GM23248 (cell line): ENCODE measurements at regions not wholly inside any gene's neighbourhood (a gene's known extent, or its start where the extent isn't known, plus 50 kb on each side); places are given as distances from the start of the nearest gene placed in this dataset.

Experiments
- DNase-seq: peaks from one replicate; pipeline ENCODE4 v3.0.0-alpha.2; 2015
- H2AFZ ChIP-seq: fragments of 200-600 bp; sonication (generic); 2 replicates; pipeline ENCODE4 v1.6.1; 2016; ENCODE audit warnings: antibody characterized with exemption
- H3F3A ChIP-seq: fragments of 200-600 bp; sonication (generic); 2 replicates; pipeline ENCODE4 v1.6.1; 2016; ENCODE audit warnings: mild to moderate bottlenecking, antibody characterized with exemption, mixed run types; ENCODE audit not compliant: insufficient read depth
- H3K27ac ChIP-seq: fragments of 200-600 bp; sonication (generic); 2 replicates; pipeline ENCODE4 v1.5.1; 2016; ENCODE audit warnings: mild to moderate bottlenecking
- H3K27me3 ChIP-seq: fragments of 200-600 bp; sonication (generic); replicated peaks from 2 replicates; pipeline ENCODE4 v1.6.1; 2016; ENCODE audit warnings: mild to moderate bottlenecking; ENCODE audit not compliant: insufficient read depth
- H3K36me3 ChIP-seq: fragments of 200-600 bp; sonication (generic); 2 replicates; pipeline ENCODE4 v1.6.1; 2016; ENCODE audit warnings: low read depth, mild to moderate bottlenecking
- H3K4me1 ChIP-seq: fragments of 200-600 bp; sonication (generic); 2 replicates; pipeline ENCODE4 v1.6.1; 2016; ENCODE audit warnings: mild to moderate bottlenecking; ENCODE audit not compliant: insufficient read depth
- H3K4me2 ChIP-seq: fragments of 200-600 bp; sonication (generic); one replicate; pipeline ENCODE4 v1.6.1; 2016; ENCODE audit warnings: mild to moderate bottlenecking; ENCODE audit not compliant: unreplicated experiment
- H3K4me3 ChIP-seq: fragments of 200-600 bp; sonication (generic); 2 replicates; pipeline ENCODE4 v1.5.1; 2016; ENCODE audit warnings: mild to moderate bottlenecking
- H3K79me2 ChIP-seq: fragments of 200-600 bp; sonication (generic); 2 replicates; pipeline ENCODE4 v1.6.1; 2016; ENCODE audit warnings: mild to moderate bottlenecking; ENCODE audit not compliant: insufficient read depth
- H3K9ac ChIP-seq: fragments of 200-600 bp; sonication (generic); 2 replicates; pipeline ENCODE4 v1.6.1; 2016; ENCODE audit warnings: mild to moderate bottlenecking
- H3K9me2 ChIP-seq: fragments of 200-600 bp; sonication (generic); 2 replicates; pipeline ENCODE4 v1.6.1; 2016; ENCODE audit warnings: mixed run types, mild to moderate bottlenecking, moderate library complexity; ENCODE audit not compliant: insufficient read depth
- H3K9me3 ChIP-seq: fragments of 200-600 bp; sonication (generic); one replicate; pipeline ENCODE4 v1.6.1; 2017; ENCODE audit warnings: low read depth
- H4K20me1 ChIP-seq: fragments of 200-600 bp; sonication (generic); 2 replicates; pipeline ENCODE4 v1.6.0; 2016; ENCODE audit not compliant: insufficient read depth
- EZH2 ChIP-seq: fragments of 200-600 bp; sonication (generic); IDR thresholded peaks from 2 replicates; pipeline ENCODE4 v1.6.1; 2018; ENCODE audit warnings: antibody characterized with exemption, mild to moderate bottlenecking; ENCODE audit not compliant: insufficient read depth, poor library complexity, severe bottlenecking
- EZH2phosphoT487 ChIP-seq: fragments of 200-600 bp; sonication (generic); IDR thresholded peaks from 2 replicates; pipeline ENCODE4 v1.6.1; 2018; ENCODE audit warnings: antibody characterized with exemption, moderate library complexity, mild to moderate bottlenecking, low read depth; ENCODE audit not compliant: insufficient read depth
- WGBS, 2 experiments: methylation state at CpG; one replicate each; pipeline ENCODE4 v1.1.6; 2015 to 2017; ENCODE audit warnings: low lambda C conversion rate in 2 of 2, low coverage in 1 of 2; ENCODE audit errors: missing lambda C conversion rate in 2 of 2; 5-methylcytosine and 5-hydroxymethylcytosine counted together
- in situ Hi-C: fragments of 300-500 bp; cut with MboI; formaldehyde crosslinking; loops from 2 replicates; pipeline ENCODE4 v1.15.0; 2020

- no peak for DNase-seq
- WGBS, 2 experiments, result 39 to 46% methylated on average over 2 of the region's 2 CpGs
Measured at GRCh38 chr14:58717813-58718212, 80.1 kb downstream of the DACT1 start.

DNA sequence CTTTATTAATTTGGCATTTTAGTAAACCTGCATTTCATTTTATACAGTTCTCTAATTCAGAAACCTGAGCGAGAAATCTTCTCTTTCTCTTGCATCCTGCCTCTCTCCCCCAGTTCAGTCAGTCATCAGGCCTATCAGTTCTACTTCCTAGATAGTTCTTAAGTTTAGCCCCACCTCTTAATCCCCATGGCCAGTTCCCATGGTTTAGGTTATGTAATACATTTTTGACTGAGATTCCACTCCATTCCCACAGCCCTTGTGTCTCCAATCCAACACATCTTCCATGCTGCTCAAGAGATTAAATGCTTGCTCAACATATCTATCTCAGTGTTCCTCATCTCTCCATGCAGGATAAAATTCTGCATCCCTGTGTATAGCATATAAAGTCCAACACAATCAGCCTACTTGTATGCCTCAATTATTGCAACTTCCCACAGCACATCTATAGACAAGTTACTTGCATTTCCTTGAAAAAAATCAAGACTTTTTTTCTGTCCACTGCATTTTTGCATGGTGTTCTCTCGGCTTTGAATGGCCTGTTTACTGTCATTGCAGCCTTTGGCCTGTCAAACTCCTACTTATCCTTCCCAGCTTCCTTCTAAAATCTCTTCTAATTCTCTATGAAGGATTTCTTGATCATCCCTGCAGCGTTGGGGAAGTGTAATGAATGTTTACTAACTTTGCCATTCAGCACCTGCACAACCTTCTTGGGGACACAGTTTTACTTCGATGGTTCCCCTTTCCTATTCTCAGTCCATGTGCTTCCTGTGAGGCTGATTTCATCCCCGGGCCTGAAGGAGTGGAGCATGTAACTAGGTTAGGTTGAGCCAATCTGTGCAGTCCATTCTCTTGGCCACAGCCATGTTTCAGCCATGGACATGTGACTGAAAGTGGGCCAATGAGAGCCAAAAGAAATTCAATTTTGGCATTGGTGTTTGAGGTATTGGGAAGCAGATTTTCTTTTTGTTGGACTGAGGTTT is 80.8 kb downstream of the DACT1 start:
- H3K4me2 ChIP-seq, result no peak overlapping the region
- WGBS, 2 experiments, result 74 to 77% methylated on average over 5 of the region's 5 CpGs

More at GRCh38 chr14:58717813-58718212, 80.1 kb downstream of the DACT1 start:
- Histone ChIP-seq H3K4me3 (no peak overlapping the region), H3K9me2 (no peaks in the 10 kb centered on the region), H3K27ac (no peak overlapping the region), H3K36me3 (no peaks in the 10 kb centered on the region), H3K4me1 (peaks cover 7% of the 10 kb centered on the region; the same call in 1 of the 2 replicates), H4K20me1 (no peaks in the 10 kb centered on the region), H3K27me3 (no peaks in the 10 kb centered on the region), H3K9me3 (no peaks in the 10 kb centered on the region), H3K4me2 (no peak overlapping the region), H3F3A (no peaks in the 10 kb centered on the region), H3K9ac (no peak overlapping the region), H2AFZ (no peak overlapping the region), H3K79me2 (no peaks in the 10 kb centered on the region)
- no peak for TF ChIP-seq EZH2phosphoT487
- no peak for TF ChIP-seq EZH2
- in situ Hi-C loops, result no loop called here

DNA sequence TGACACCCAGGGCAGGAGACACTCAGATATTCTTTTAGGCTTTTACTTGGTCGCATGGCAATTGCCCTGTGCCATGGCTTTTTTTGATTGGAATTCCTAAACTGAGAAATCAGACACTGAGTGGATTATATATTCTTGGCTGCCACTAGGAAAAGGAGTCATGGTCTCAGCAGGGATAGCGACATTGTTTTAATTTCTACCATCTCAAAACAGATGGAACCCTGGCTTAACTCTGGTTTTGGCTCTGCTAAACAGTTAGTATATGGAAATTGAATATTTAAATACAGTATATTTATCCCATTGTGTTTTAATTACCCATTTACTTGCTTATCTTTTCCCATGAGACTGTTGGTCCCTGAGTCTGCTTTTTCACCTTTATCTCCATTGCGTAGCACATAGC is 84.0 kb downstream of the DACT1 start:
- no peak for DNase-seq
- H3F3A ChIP-seq, result 0 out of 2 replicates have a peak, but pooled peaks cover 5% of the 10 kb centered on the region
- no peaks in the 10 kb centered on the region for H3K27me3 ChIP-seq
- H3K36me3 ChIP-seq, result no peaks in the 10 kb centered on the region
- H3K4me1 ChIP-seq, result peaks cover 11% of the 10 kb centered on the region; the same call in 1 of the 2 replicates
- in situ Hi-C loops, result no loop called here
- no peak overlapping the region for H3K9ac ChIP-seq
- no peaks in the 10 kb centered on the region for H3K9me2 ChIP-seq
- TF ChIP-seq EZH2phosphoT487, result no peak
- no peak for TF ChIP-seq EZH2
- no peak overlapping the region for H2AFZ ChIP-seq
- H3K4me2 ChIP-seq, result no peak overlapping the region
- no peaks in the 10 kb centered on the region for H4K20me1 ChIP-seq
- 67 to 71% methylated on average over 3 of the region's 3 CpGs for WGBS, 2 experiments
- H3K27ac ChIP-seq, result no peak overlapping the region
- H3K9me3 ChIP-seq, result no peaks in the 10 kb centered on the region
- H3K79me2 ChIP-seq, result no peaks in the 10 kb centered on the region
- no peak overlapping the region for H3K4me3 ChIP-seq

More for the DNA sequence above, 80.8 kb downstream of the DACT1 start:
- Histone ChIP-seq H3K36me3 (no peaks in the 10 kb centered on the region), H3K79me2 (no peaks in the 10 kb centered on the region), H3K9me3 (no peaks in the 10 kb centered on the region), H3K4me3 (no peak overlapping the region), H3K27ac (no peak overlapping the region), H2AFZ (no peak overlapping the region), H3K9me2 (no peaks in the 10 kb centered on the region), H4K20me1 (no peaks in the 10 kb centered on the region), H3K27me3 (no peaks in the 10 kb centered on the region), H3F3A (no peaks in the 10 kb centered on the region), H3K4me1 (peaks cover 7% of the 10 kb centered on the region; the same call in 1 of the 2 replicates), H3K9ac (no peak overlapping the region)
- in situ Hi-C loops, result no loop called here
- TF ChIP-seq EZH2phosphoT487, result no peak
- TF ChIP-seq EZH2, result no peak
- DNase-seq, result no peak

DNA sequence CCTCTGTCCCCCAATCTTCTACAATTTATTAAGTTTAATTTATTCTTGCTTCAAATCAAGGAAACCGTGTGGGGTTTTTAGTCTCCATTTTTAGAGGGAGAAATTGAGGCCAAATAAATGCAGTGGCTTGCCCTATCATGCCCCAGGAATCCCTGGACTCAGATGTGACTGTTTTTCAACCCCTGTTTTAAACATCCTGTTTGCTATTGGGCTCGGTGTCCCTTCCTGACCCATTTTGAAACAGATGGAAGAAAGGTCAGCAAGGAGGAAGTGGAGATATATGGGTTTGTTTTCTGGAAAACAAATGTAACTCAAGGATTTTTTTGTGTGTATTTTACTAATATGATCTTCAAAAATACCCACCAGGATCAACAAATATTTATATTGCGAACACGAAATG is 84.7 kb downstream of the DACT1 start:
- TF ChIP-seq EZH2, result no peak
- no peak for TF ChIP-seq EZH2phosphoT487
- Histone ChIP-seq H2AFZ (peak overlapping the region; percentile 43), H3F3A (0 out of 2 replicates have a peak, but pooled peaks cover 5% of the 10 kb centered on the region)

More for the DNA sequence above, 84.7 kb downstream of the DACT1 start:
- H3K79me2 ChIP-seq, result no peaks in the 10 kb centered on the region
- no peaks in the 10 kb centered on the region for H3K9me3 ChIP-seq
- H3K36me3 ChIP-seq, result no peaks in the 10 kb centered on the region
- no peaks in the 10 kb centered on the region for H3K27me3 ChIP-seq
- H3K9ac ChIP-seq, result no peak overlapping the region
- DNase-seq, result no peak
- WGBS, 2 experiments, result 77 to 79% methylated on average over 4 of the region's 4 CpGs
- no peaks in the 10 kb centered on the region for H4K20me1 ChIP-seq
- H3K9me2 ChIP-seq, result no peaks in the 10 kb centered on the region
- in situ Hi-C loops, result no loop called here
- no peak overlapping the region for H3K4me3 ChIP-seq
- no peak overlapping the region for H3K4me2 ChIP-seq
- peaks cover 11% of the 10 kb centered on the region; the same call in 1 of the 2 replicates for H3K4me1 ChIP-seq
- H3K27ac ChIP-seq, result no peak overlapping the region
